Spleen (tissue), 11 donors: ENCODE measurements at regions not wholly inside any gene's neighbourhood (a gene's known extent, or its start where the extent isn't known, plus 50 kb on each side); places are given as distances from the start of the nearest gene placed in this dataset.

Source experiments
- DNase-seq: peaks from one replicate; pipeline ENCODE4 v3.0.0-alpha.2; 2020
- H3K27ac ChIP-seq, 8 donors: fragments of 200-600 bp; sonication (generic) in 7 of 8; 1 replicate in 4 of 8; 2 replicates in 4 of 8; pipeline versions ENCODE4 v1.5.0 to v1.8.0; 2016 to 2021; ENCODE audit warnings: inconsistent platforms in 4 of 8, mild to moderate bottlenecking in 4 of 8, moderate library complexity in 1 of 8
- H3K27me3 ChIP-seq, 7 donors: fragments of 200-600 bp; sonication (generic) in 6 of 7; replicated peaks in 1 of 7; 1 replicate in 4 of 7; 2 replicates in 3 of 7; pipeline versions ENCODE4 v1.5.0 to v1.8.0; 2016 to 2021; ENCODE audit warnings: inconsistent platforms in 3 of 7, mild to moderate bottlenecking in 1 of 7
- H3K36me3 ChIP-seq, 6 donors: fragments of 200-600 bp; sonication (generic) in 5 of 6; 1 replicate in 4 of 6; 2 replicates in 2 of 6; pipeline versions ENCODE4 v1.5.0 to v1.8.0; 2016 to 2021; ENCODE audit warnings: inconsistent platforms in 2 of 6
- H3K4me1 ChIP-seq, 6 donors: fragments of 200-600 bp; sonication (generic) in 5 of 6; 1 replicate in 3 of 6; 2 replicates in 3 of 6; pipeline versions ENCODE4 v1.5.0 to v1.8.0; 2016 to 2021; ENCODE audit warnings: inconsistent platforms in 3 of 6
- H3K4me3 ChIP-seq, 8 donors: fragments of 200-600 bp; sonication (generic) in 7 of 8; 1 replicate in 4 of 8; 2 replicates in 4 of 8; pipeline versions ENCODE4 v1.5.0 to v1.8.0; 2016 to 2021; ENCODE audit warnings: inconsistent platforms in 4 of 8, mild to moderate bottlenecking in 4 of 8, moderate library complexity in 2 of 8
- H3K9me3 ChIP-seq, 8 donors: fragments of 200-600 bp; sonication (generic) in 7 of 8; 1 replicate in 4 of 8; 2 replicates in 4 of 8; pipeline versions ENCODE4 v1.5.0 to v1.8.0; 2016 to 2021; ENCODE audit warnings: inconsistent platforms in 4 of 8
- CTCF ChIP-seq, 11 experiments: fragments of 200-600 bp in 7 of 11; fragments of 450-650 bp in 4 of 11; sonication (generic) in 4 of 11; IDR thresholded peaks in 8 of 11; conservative IDR thresholded peaks in 3 of 11; 1 replicate in 7 of 11; 2 replicates in 4 of 11; pipeline versions ENCODE4 v1.4.0 to v1.8.0; 2016 to 2021; ENCODE audit warnings: antibody characterized with exemption in 11 of 11, inconsistent platforms in 4 of 11, mild to moderate bottlenecking in 1 of 11
- POLR2A ChIP-seq, 3 donors: fragments of 450-650 bp; IDR thresholded peaks; one replicate each; pipeline ENCODE4 v1.5.1; 2017; ENCODE audit warnings: antibody characterized with exemption in 3 of 3, mild to moderate bottlenecking in 1 of 3
- POLR2AphosphoS5 ChIP-seq, 3 donors: sonication (generic); formaldehyde crosslinking; IDR thresholded peaks; one replicate each; pipeline ENCODE4 v1.5.1; 2017; ENCODE audit warnings: antibody characterized with exemption in 3 of 3
- WGBS, 5 donors: extraction: QIAGEN DNeasy Blood & Tissue Kit in 3 of 5; methylation state at CpG; one replicate each; pipeline versions ENCODE4 v1.1.5 to v1.1.7; 2013 to 2018; 5-methylcytosine and 5-hydroxymethylcytosine counted together
- intact Hi-C: fragments of 100-400 bp; cut with DNase I; formaldehyde crosslinking; loops from one replicate; pipeline ENCODE4 v1.15.0; 2023; ENCODE audit warnings: low total_unique reads
- small RNA-seq, 4 donors: library from RNA; depleted of rRNA; stranded (forward); fragments of <200 nt; gene quantifications; one replicate each; pipeline ENCODE3, GENCODE V24; 2016
- donor health status: healthy with polysubstance abuse.
- donor health status: DM: no; HTN: no; CAD: no; lungs with moderate emphysema.
- donor health status: DM: no; HTN: no; CAD: no.
- donor health status: Bipolar disorder and iron deficiency.
- donor health status: healthy.
- donor health status: DM: no; HTN: no; CAD: no.
- donor health status: DM: yes; HTN: yes; CAD: no.

GRCh38 chr2:67341012-67341318 lies 56.2 kb upstream of the ETAA1 start:
- Histone ChIP-seq H3K4me1 (no peaks in the 10 kb centered on the region), H3K27ac (no peak overlapping the region), H3K9me3 (no peaks in the 10 kb centered on the region), H3K27me3 (no peaks in the 10 kb centered on the region), H3K4me3 (no peak overlapping the region), H3K36me3 (no peaks in the 10 kb centered on the region)
- WGBS, 5 donors, result 60 to 83% (median 82%) methylated on average over 1 of the region's 1 CpG
- DNase-seq, result no peak
- intact Hi-C loops, result no loop called here
- TF ChIP-seq CTCF (IDR thresholded peaks at IDR 0.05 in 8 of 11, conservative IDR thresholded peaks at IDR 0.05 in 3 of 11) (no peak), POLR2A (IDR thresholded peaks at IDR 0.05) (no peak), POLR2AphosphoS5 (IDR thresholded peaks at IDR 0.05) (no peak)

- WGBS, 5 donors, result 81 to 89% (median 83%) methylated on average over 2 of the region's 2 CpGs
- Histone ChIP-seq H3K4me3 (no peak overlapping the region), H3K36me3 (no peaks in the 10 kb centered on the region), H3K4me1 (no peaks in the 10 kb centered on the region), H3K27ac (no peak overlapping the region), H3K9me3 (no peaks in the 10 kb centered on the region), H3K27me3 (no peaks in the 10 kb centered on the region)
- intact Hi-C loops, result no loop called here
- DNase-seq, result no peak
- TF ChIP-seq POLR2A (IDR thresholded peaks at IDR 0.05) (no peak), POLR2AphosphoS5 (IDR thresholded peaks at IDR 0.05) (no peak), CTCF (IDR thresholded peaks at IDR 0.05 in 8 of 11, conservative IDR thresholded peaks at IDR 0.05 in 3 of 11) (no peak)
Observed at GRCh38 chr2:67341336-67341735, 55.8 kb upstream of the ETAA1 start.

GRCh38 chr2:67342394-67342793 lies 54.7 kb upstream of the ETAA1 start:
- intact Hi-C loops, result no loop called here
- DNase-seq, result no peak
- H3K27me3 ChIP-seq, result no peaks in the 10 kb centered on the region
- no peak for TF ChIP-seq POLR2AphosphoS5 (IDR thresholded peaks at IDR 0.05)
- no peak for TF ChIP-seq CTCF (IDR thresholded peaks at IDR 0.05 in 8 of 11, conservative IDR thresholded peaks at IDR 0.05 in 3 of 11)
- TF ChIP-seq POLR2A (IDR thresholded peaks at IDR 0.05), result no peak
- H3K9me3 ChIP-seq, result no peaks in the 10 kb centered on the region
- WGBS, 5 donors, result 84 to 91% (median 86%) methylated on average over 3 of the region's 3 CpGs
- no peak overlapping the region for H3K4me3 ChIP-seq
- no peak overlapping the region for H3K27ac ChIP-seq
- no peaks in the 10 kb centered on the region for H3K36me3 ChIP-seq
- no peaks in the 10 kb centered on the region for H3K4me1 ChIP-seq

DNA sequence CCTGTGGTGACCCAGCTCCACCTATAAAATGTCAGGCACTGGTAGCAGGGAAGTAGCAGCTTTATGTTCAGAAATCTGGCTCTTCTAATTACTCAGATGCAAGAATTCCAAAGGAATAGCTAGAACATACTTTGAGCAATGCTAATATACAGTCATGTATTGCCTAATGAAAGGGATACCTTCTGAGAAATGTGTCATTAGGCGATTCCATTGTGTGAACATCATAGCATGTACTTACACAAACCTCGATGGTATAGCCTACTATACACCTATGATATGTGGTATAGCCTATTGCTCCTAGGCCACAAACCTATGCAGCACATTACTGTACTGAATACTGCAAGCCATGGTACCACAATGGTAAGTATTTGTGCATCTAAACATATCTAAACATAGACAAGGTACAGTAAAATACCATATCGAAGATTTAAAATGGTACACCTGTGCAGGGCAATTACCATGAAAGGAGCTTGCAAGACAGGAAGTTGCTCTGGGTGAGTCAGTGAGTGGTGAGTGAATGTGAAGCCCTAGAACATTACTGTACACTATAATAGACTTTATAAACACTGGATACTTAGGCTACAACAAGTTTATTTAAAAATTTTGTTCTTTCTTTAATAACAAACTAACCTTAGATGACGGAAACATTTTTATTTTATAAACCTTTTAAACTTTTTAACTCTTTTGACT lies 50.3 kb upstream of the ETAA1 start:
- intact Hi-C loops, result no loop called here
- Histone ChIP-seq H3K4me3 (no peak overlapping the region), H3K27ac (no peak overlapping the region), H3K4me1 (no peaks in the 10 kb centered on the region), H3K9me3 (peaks cover 0 to 16% (median 3%) of the 10 kb centered on the region in 8 donors), H3K36me3 (no peaks in the 10 kb centered on the region), H3K27me3 (no peaks in the 10 kb centered on the region)
- no peak for TF ChIP-seq POLR2AphosphoS5 (IDR thresholded peaks at IDR 0.05)
- TF ChIP-seq POLR2A (IDR thresholded peaks at IDR 0.05), result no peak
- no peak for TF ChIP-seq CTCF (IDR thresholded peaks at IDR 0.05 in 8 of 11, conservative IDR thresholded peaks at IDR 0.05 in 3 of 11)
- no peak for DNase-seq
- 80 to 88% (median 84%) methylated on average over 4 of the region's 4 CpGs for WGBS, 5 donors

Small RNA genes lying in the stretch of these regions (small RNA-seq; reads per million reads assigned to genes)
- 0 reads per million in 4 donors for gene AC009474.2
